HepG2 (cell line): ENCODE measurements at regions not wholly inside any gene's neighbourhood (a gene's known extent, or its start where the extent isn't known, plus 50 kb on each side); places are given as distances from the start of the nearest gene placed in this dataset.

Experiments used
- CHCHD3 ChIP-seq: sonication (generic); formaldehyde crosslinking; IDR thresholded peaks from 2 replicates; pipeline ENCODE4 v1.8.0; 2022; ENCODE audit warnings: mild to moderate bottlenecking, missing genetic modification reagents, moderate library complexity
- CREB1 ChIP-seq, 2 experiments: fragments of 450-650 bp in 1 of 2; IDR thresholded peaks; 2 replicates each; pipeline ENCODE4 v1.6.1; 2016 to 2017; ENCODE audit warnings: control low read depth in 1 of 2, mild to moderate bottlenecking in 1 of 2, missing compliant biosample characterization in 1 of 2, missing genetic modification characterization in 1 of 2
- NFATC3 ChIP-seq: sonication (generic); formaldehyde crosslinking; IDR thresholded peaks from 2 replicates; pipeline ENCODE4 v1.5.1; 2020; ENCODE audit warnings: mild to moderate bottlenecking, missing genetic modification reagents
- POLR2A ChIP-seq, 2 experiments: IDR thresholded peaks; 2 replicates each; pipeline ENCODE4 v1.6.1; 2011; ENCODE audit warnings: low read depth in 2 of 2, low read length in 2 of 2, mild to moderate bottlenecking in 1 of 2, moderate library complexity in 1 of 2; ENCODE audit not compliant: insufficient read depth in 1 of 2
- ZFP41 ChIP-seq: sonication (generic); formaldehyde crosslinking; IDR thresholded peaks from 2 replicates; pipeline ENCODE4 v1.4.0; 2020; ENCODE audit warnings: mild to moderate bottlenecking, missing genetic modification reagents, borderline replicate concordance
- ZFP90 ChIP-seq: sonication (generic); formaldehyde crosslinking; IDR thresholded peaks from 2 replicates; pipeline ENCODE4 v1.8.0; 2022; ENCODE audit warnings: missing genetic modification reagents, mild to moderate bottlenecking, inconsistent platforms, borderline replicate concordance
- ZNF121 ChIP-seq: sonication (generic); formaldehyde crosslinking; IDR thresholded peaks from 2 replicates; pipeline ENCODE4 v1.5.0; 2020; ENCODE audit warnings: mild to moderate bottlenecking, missing genetic modification reagents
- ZNF24 ChIP-seq: fragments of 450-650 bp; IDR thresholded peaks from 2 replicates; pipeline ENCODE4 v1.6.1; 2017; ENCODE audit warnings: antibody characterized with exemption, mild to moderate bottlenecking
- ZNF841 ChIP-seq: sonication (generic); formaldehyde crosslinking; IDR thresholded peaks from 2 replicates; pipeline ENCODE4 v1.8.1; 2023; ENCODE audit warnings: missing genetic modification reagents, borderline replicate concordance
- TF ChIP-seq, protein P1 (sequence below): sonication (generic); formaldehyde crosslinking; IDR thresholded peaks from 2 replicates; pipeline ENCODE4 v1.5.0; 2020; ENCODE audit warnings: mild to moderate bottlenecking, missing genetic modification reagents, moderate library complexity

DNA sequence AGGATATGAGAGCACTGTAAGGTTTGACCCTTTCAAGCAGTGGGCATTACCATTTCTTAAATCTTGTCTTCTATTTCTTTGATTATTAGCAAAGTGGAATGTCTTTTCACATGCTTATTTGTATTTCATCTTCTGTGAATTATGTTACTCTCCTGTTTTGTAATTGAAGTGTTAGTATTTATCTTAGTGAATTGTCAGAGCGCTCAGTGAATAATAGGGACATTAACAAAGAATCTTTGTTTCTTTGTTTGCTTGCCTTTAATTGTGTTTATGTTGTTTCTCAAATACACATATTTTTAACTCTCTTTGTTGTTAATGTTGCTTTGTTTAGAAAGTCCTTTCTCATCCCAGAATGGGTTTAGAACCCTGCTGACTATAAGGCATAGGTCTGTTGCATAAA lies 259.3 kb downstream of the RRAGC start:
- no peak for TF ChIP-seq POLR2A (IDR thresholded peaks at IDR 0.05; ENCODE audit: insufficient read depth in 1 of 2, low read depth in 2 of 2, low read length in 2 of 2)
- TF ChIP-seq ZNF841: no peak
- TF ChIP-seq CREB1 (IDR thresholded peaks at IDR 0.05): no peak
- no peak for TF ChIP-seq CREB1 (CRISPR knock-in tag; IDR thresholded peaks at IDR 0.05)
- no peak for TF ChIP-seq ZNF121 (CRISPR knock-in tag)
- TF ChIP-seq NFATC3 (CRISPR knock-in tag): no peak
- TF ChIP-seq ZFP41 (CRISPR knock-in tag): no peak
- TF ChIP-seq ZNF24: no peak
- no peak for TF ChIP-seq ZFP90 (CRISPR knock-in tag)
- TF ChIP-seq, protein P1, sequence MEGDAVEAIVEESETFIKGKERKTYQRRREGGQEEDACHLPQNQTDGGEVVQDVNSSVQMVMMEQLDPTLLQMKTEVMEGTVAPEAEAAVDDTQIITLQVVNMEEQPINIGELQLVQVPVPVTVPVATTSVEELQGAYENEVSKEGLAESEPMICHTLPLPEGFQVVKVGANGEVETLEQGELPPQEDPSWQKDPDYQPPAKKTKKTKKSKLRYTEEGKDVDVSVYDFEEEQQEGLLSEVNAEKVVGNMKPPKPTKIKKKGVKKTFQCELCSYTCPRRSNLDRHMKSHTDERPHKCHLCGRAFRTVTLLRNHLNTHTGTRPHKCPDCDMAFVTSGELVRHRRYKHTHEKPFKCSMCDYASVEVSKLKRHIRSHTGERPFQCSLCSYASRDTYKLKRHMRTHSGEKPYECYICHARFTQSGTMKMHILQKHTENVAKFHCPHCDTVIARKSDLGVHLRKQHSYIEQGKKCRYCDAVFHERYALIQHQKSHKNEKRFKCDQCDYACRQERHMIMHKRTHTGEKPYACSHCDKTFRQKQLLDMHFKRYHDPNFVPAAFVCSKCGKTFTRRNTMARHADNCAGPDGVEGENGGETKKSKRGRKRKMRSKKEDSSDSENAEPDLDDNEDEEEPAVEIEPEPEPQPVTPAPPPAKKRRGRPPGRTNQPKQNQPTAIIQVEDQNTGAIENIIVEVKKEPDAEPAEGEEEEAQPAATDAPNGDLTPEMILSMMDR (CRISPR knock-in tag): no peak
- no peak for TF ChIP-seq CHCHD3
